Adrenal gland (tissue), 5 donors: ENCODE measurements at regions not wholly inside any gene's neighbourhood (a gene's known extent, or its start where the extent isn't known, plus 50 kb on each side); places are given as distances from the start of the nearest gene placed in this dataset.

Source experiments
- POLR2A ChIP-seq, 2 donors: fragments of 450-650 bp; IDR thresholded peaks; one replicate each; pipeline ENCODE4 v1.6.1; 2017; ENCODE audit warnings: antibody characterized with exemption in 2 of 2, mild to moderate bottlenecking in 2 of 2, moderate library complexity in 1 of 2
- TF ChIP-seq, protein P1 (sequence below), 6 experiments: fragments of 450-650 bp in 4 of 6; fragments of 200-600 bp in 2 of 6; sonication (generic) in 1 of 6; IDR thresholded peaks; 1 replicate in 5 of 6; 2 replicates in 1 of 6; pipeline versions ENCODE4 v1.5.1 to v1.8.0; 2016 to 2021; ENCODE audit warnings: antibody characterized with exemption in 6 of 6, mild to moderate bottlenecking in 2 of 6, moderate library complexity in 1 of 6
- donor health status: DM: no; HTN: no; CAD: no.

DNA sequence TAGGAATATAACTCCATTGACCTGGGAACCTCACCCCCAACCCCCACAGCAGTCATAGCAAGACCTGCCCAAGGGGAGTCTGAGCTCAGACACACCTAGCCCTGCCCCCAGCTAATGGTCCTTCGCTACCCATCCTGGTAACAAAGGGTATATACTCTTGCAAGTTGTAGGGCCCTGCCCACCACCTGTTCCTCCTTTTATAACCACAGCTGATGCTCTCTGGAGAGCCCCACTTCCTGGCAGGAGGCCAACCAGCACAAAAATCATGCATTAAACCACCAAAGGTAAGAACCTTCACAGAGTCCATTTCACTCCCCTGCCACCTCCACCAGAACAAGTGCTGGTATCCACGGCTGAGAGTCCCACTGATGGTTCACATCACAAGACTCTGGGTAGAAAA is 1195.3 kb upstream of the SEMA6A start:
- TF ChIP-seq, protein P1, sequence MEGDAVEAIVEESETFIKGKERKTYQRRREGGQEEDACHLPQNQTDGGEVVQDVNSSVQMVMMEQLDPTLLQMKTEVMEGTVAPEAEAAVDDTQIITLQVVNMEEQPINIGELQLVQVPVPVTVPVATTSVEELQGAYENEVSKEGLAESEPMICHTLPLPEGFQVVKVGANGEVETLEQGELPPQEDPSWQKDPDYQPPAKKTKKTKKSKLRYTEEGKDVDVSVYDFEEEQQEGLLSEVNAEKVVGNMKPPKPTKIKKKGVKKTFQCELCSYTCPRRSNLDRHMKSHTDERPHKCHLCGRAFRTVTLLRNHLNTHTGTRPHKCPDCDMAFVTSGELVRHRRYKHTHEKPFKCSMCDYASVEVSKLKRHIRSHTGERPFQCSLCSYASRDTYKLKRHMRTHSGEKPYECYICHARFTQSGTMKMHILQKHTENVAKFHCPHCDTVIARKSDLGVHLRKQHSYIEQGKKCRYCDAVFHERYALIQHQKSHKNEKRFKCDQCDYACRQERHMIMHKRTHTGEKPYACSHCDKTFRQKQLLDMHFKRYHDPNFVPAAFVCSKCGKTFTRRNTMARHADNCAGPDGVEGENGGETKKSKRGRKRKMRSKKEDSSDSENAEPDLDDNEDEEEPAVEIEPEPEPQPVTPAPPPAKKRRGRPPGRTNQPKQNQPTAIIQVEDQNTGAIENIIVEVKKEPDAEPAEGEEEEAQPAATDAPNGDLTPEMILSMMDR (IDR thresholded peaks at IDR 0.05) = no peak
- TF ChIP-seq POLR2A (IDR thresholded peaks at IDR 0.05) = no peak
